HG02759 (cell line): ENCODE measurements at regions not wholly inside any gene's neighbourhood (a gene's known extent, or its start where the extent isn't known, plus 50 kb on each side); places are given as distances from the start of the nearest gene placed in this dataset.
"Not testable (repeated sequence)": the region's sequence is repeated elsewhere in the genome, so short reads cannot be mapped to it uniquely, and the experiment has no call there.

Experiments
- ATAC-seq: cut with Tn5 transposase; IDR thresholded peaks from one replicate; pipeline ENCODE4 v1.9.1; 2021; ENCODE audit warnings: mild to moderate bottlenecking, moderate library complexity; ENCODE audit not compliant: unreplicated experiment

DNA sequence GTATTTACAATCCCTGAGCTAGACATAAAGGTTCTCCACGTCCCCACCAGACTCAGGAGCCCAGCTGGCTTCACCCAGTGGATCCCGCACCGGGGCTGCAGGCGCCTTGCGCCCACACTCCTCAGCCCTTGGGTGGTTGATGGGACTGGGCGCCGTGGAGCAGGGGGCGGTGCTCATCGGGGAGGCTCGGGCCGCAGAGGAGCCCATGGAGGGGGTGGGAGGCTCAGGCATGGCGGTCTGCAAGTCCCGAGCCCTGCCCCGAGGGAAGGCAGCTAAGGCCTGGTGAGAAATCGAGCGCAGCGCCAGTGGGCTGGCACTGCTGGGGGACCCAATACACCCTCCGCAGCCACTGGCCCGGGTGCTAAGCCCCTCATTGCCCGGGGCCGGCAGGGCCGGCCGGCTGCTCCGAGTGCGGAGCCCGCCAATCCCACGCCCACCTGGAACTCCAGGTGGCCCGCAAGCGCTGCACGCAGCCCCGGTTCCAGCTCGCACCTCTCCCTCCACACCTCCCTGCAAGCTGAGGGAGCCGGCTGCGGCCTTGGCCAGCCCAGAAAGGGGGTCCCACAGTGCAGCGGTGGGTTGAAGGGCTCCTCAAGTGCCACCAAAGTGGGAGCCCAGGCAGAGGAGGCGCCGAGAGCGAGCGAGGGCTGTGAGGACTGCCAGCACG, 260.9 kb upstream of the BTG1 start:
- ATAC-seq, result not testable (repeated sequence)

DNA sequence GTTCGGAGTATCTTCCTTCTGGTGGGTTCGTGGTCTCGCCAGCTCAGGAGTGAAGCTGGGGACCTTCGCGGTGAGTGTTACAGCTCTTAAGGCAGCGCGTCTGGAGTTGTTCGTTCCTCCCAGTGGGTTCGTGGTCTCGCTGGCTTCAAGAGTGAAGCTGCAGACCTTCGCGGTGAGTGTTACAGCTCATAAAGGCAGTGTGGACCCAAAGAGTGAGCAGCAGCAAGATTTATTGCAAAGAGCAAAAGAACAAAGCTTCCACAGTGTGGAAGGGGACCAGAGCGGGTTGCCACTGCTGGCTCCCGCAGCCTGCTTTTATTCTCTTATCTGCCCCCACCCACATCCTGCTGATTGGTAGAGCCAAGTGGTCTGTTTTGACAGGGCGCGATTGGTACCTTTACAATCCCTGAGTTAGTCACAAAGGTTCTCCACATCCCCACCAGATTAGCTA, 260.2 kb upstream of the BTG1 start:
- ATAC-seq, result not testable (repeated sequence)

DNA sequence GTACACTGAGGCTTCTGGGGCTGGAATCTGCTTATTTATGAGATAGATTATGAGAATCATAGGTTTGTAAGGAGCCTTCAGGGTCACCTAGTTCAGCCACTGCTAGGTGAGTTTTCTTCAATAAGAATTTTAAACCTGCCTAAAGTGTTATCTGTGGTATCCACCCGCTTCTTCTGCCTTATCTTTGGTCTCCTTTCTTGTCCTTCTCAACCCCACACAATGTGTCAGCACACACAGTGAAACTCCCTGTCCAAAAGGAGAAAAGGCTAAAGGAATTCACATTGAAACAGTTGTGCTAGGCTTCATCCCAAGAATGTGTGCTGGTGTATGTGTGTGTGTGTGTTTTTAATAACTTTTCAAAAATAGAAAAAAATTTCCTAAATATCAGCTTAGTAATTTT, 259.3 kb upstream of the BTG1 start:
- no peak for ATAC-seq

DNA sequence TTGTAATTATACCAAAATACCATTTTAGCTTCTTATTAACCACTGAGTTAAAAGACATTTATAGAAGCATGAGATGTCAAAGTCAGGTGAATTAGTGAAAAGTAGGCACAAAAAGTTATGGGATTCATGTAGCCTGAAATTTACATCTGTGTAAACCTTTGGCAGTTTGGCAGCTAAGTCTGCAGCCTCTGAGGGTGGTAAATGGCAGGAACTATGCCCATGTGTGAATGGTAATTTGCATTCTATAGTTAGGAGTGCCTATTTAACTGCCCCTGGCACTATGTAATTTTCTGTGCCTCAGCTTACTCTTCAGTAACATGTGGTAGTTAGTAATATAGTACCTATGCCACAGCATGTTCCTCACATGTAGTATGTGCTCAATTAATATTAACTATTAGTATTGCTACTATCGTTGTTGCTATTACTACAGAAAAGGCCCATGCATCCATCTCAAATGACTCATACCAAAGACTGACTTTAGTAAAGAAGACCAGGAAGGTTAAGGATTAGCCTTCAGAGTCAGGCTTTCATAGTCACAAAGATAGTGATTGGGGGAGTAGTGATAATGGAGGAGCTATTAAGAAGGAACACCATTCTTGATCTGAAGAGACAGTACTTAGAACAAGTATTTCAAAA, 258.7 kb upstream of the BTG1 start:
- ATAC-seq, result peak; percentile 3

- peak; percentile 88 for ATAC-seq
Measured at GRCh38 chr12:92403210-92404175, 257.8 kb upstream of the BTG1 start.

DNA sequence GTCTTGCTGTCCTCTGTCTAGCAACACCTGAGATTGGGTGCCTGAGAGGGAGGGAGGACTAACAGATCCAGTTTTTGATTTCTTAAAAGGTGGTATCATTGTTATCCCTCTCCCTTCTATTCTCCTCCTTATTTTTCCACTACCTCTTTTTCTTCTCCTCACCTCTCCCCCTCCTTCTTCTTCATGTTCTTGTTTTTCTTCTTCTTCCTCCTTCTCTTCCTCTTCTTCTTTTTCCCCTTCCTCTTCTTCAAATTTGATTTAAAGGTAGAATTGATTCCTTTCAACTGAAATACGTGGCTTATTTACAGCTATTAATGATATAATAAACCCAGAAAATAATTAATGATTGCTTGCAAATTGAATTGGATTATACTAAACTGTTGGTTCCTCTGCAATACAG, 256.8 kb upstream of the BTG1 start:
- ATAC-seq, result no peak

GRCh38 chr12:92400006-92400405, 254.4 kb upstream of the BTG1 start:
- no peak for ATAC-seq

GRCh38 chr12:92398565-92399309, 253.1 kb upstream of the BTG1 start:
- no peak for ATAC-seq

GRCh38 chr12:92396647-92397252, 251.1 kb upstream of the BTG1 start:
- ATAC-seq, result no peak

DNA sequence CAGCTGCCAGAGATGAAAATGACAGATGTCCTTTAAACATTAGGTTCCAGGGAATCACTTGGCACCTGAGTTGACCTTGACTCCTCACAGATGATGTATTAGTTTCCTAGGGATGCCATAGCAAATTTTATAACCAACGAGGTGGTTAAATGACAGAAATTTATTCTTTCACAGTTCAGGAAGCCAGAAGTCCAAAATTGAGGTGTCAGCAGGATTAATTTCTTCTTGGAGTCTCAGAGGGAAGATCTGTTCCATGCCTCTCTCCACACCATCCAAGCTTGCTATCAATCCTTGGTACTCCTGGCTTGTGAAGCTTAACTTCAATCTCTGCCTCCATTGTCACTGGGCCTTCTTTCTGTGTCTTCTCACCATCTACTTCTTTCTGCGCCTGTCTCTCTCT, 249.7 kb upstream of the BTG1 start:
- ATAC-seq, result no peak

- ATAC-seq, result no peak
Measured at GRCh38 chr12:92394895-92395294, 249.2 kb upstream of the BTG1 start.

GRCh38 chr12:92393504-92393903, 247.9 kb upstream of the BTG1 start:
- no peak for ATAC-seq

- not testable (repeated sequence) for ATAC-seq
Measured at GRCh38 chr12:92391726-92392125, 246.1 kb upstream of the BTG1 start.

GRCh38 chr12:92389466-92389865, 243.8 kb upstream of the BTG1 start:
- ATAC-seq, result no peak

GRCh38 chr12:92385296-92385695, 239.7 kb upstream of the BTG1 start:
- ATAC-seq, result no peak

GRCh38 chr12:92384571-92384970, 238.9 kb upstream of the BTG1 start:
- no peak for ATAC-seq

DNA sequence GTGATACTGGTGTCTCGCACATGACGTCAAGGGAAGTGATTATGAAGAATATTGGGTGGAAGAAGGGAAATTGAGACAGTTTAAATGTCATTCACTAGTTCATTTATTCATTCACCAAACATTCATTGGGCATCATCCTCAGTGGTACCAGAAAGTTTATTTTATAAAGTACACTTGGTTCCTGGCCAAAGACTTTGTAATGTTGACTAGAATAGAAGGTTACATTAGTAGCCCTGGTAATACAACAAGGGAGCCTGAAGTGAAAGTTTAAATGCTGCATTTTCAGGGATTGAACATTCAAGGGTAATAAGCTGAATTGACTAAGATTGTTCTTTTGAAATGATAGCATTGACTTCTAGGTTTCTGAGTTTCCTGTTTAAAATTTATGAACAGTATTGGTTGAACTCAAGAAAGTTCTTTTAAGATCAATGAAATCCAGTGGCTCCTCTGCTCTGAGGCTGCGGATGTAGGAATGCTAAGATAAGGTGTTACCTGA, 236.8 kb upstream of the BTG1 start:
- ATAC-seq, result no peak

- ATAC-seq, result no peak
Measured at GRCh38 chr12:92381856-92382255, 236.2 kb upstream of the BTG1 start.

- no peak for ATAC-seq
Measured at GRCh38 chr12:92378682-92379479, 233.2 kb upstream of the BTG1 start.
